ENCODE measurements at regions not wholly inside any gene's neighbourhood (a gene's known extent, or its start where the extent isn't known, plus 50 kb on each side); places are given as distances from the start of the nearest gene placed in this dataset.

- intact Hi-C loops (cut with DNase I, micrococcal nuclease): no loop called here
- POLR2A ChIA-PET: no interaction called here
- Mint-ChIP-seq H3K4me1 (ENCODE audit: low read depth) (peaks cover 6% of the 10 kb centered on the region), H3K27ac (no peak overlapping the region), H3K27me3 (peaks cover 28% of the 10 kb centered on the region), H3K9me3 (no peaks in the 10 kb centered on the region), H3K36me3 (ENCODE audit: low read depth) (no peaks in the 10 kb centered on the region), H3K4me3 (no peak overlapping the region)
- no peaks in the 10 kb centered on the region for H3K36me3 ChIP-seq (ENCODE audit: insufficient read depth, low read length)
- ATAC-seq (ENCODE audit: poor library complexity) (no peak), DNase-seq (no peak)
- no peak overlapping the region for H3K27ac ChIP-seq (ENCODE audit: low read depth in 1 of 2, low read length in 2 of 2)
- no peak overlapping the region for H3K4me3 ChIP-seq (ENCODE audit: low read length)
- no peak for TF ChIP-seq CTCF (IDR thresholded peaks at IDR 0.05)
- H3K27me3 ChIP-seq (ENCODE audit: control insufficient read depth in 1 of 2, insufficient read depth in 2 of 2, low read length in 2 of 2): peaks cover 4% of the 10 kb centered on the region in 2 experiments
- no peaks in the 10 kb centered on the region for H3K9me3 ChIP-seq (ENCODE audit: control insufficient read depth in 1 of 2, insufficient read depth in 1 of 2, low read length in 2 of 2)
- CTCF ChIA-PET: no interaction called here
- peaks cover 3% of the 10 kb centered on the region for H3K4me1 ChIP-seq (ENCODE audit: insufficient read depth, low read length)
Measured at GRCh38 chr10:30215141-30215540, 133.9 kb downstream of the MTPAP start.

GRCh38 chr10:30210296-30210695 lies 138.8 kb downstream of the MTPAP start:
- Histone ChIP-seq H3K4me1 (ENCODE audit: insufficient read depth, low read length) (no peaks in the 10 kb centered on the region), H3K4me3 (ENCODE audit: low read length) (no peak overlapping the region), H3K9me3 (ENCODE audit: control insufficient read depth in 1 of 2, insufficient read depth in 1 of 2, low read length in 2 of 2) (peaks cover 0 to 4% of the 10 kb centered on the region in 2 experiments), H3K36me3 (ENCODE audit: insufficient read depth, low read length) (no peaks in the 10 kb centered on the region), H3K27me3 (ENCODE audit: control insufficient read depth in 1 of 2, insufficient read depth in 2 of 2, low read length in 2 of 2) (peaks cover 0 to 4% of the 10 kb centered on the region in 2 experiments), H3K27ac (ENCODE audit: low read depth in 1 of 2, low read length in 2 of 2) (no peak overlapping the region)
- TF ChIP-seq CTCF (IDR thresholded peaks at IDR 0.05): no peak
- CTCF ChIA-PET: no interaction called here
- Mint-ChIP-seq H3K4me1 (ENCODE audit: low read depth) (no peaks in the 10 kb centered on the region), H3K27ac (no peak overlapping the region), H3K27me3 (peaks cover 18% of the 10 kb centered on the region), H3K9me3 (no peaks in the 10 kb centered on the region), H3K4me3 (no peak overlapping the region), H3K36me3 (ENCODE audit: low read depth) (no peaks in the 10 kb centered on the region)
- POLR2A ChIA-PET: no interaction called here
- DNase-seq (no peak), ATAC-seq (ENCODE audit: poor library complexity) (no peak)
- intact Hi-C loops (cut with DNase I, micrococcal nuclease): no loop called here

GRCh38 chr10:30208330-30208729 lies 140.7 kb downstream of the MTPAP start:
- CTCF ChIA-PET: no interaction called here
- Mint-ChIP-seq H3K4me1 (ENCODE audit: low read depth) (no peaks in the 10 kb centered on the region), H3K4me3 (no peak overlapping the region), H3K36me3 (ENCODE audit: low read depth) (no peaks in the 10 kb centered on the region), H3K27ac (no peak overlapping the region), H3K27me3 (peaks cover 5% of the 10 kb centered on the region), H3K9me3 (peaks cover 2% of the 10 kb centered on the region)
- peaks cover 0 to 6% of the 10 kb centered on the region in 2 experiments for H3K27me3 ChIP-seq (ENCODE audit: control insufficient read depth in 1 of 2, insufficient read depth in 2 of 2, low read length in 2 of 2)
- H3K36me3 ChIP-seq (ENCODE audit: insufficient read depth, low read length): no peaks in the 10 kb centered on the region
- H3K27ac ChIP-seq (ENCODE audit: low read depth in 1 of 2, low read length in 2 of 2): no peak overlapping the region
- POLR2A ChIA-PET: no interaction called here
- no peak overlapping the region for H3K4me3 ChIP-seq (ENCODE audit: low read length)
- TF ChIP-seq CTCF (IDR thresholded peaks at IDR 0.05): no peak
- DNase-seq (no peak), ATAC-seq (ENCODE audit: poor library complexity) (no peak)
- H3K4me1 ChIP-seq (ENCODE audit: insufficient read depth, low read length): no peaks in the 10 kb centered on the region
- intact Hi-C loops (cut with DNase I, micrococcal nuclease): no loop called here
- H3K9me3 ChIP-seq (ENCODE audit: control insufficient read depth in 1 of 2, insufficient read depth in 1 of 2, low read length in 2 of 2): peaks cover 8 to 9% of the 10 kb centered on the region in 2 experiments

Measured in CD4-positive, alpha-beta T cell (primary cell).